Hepatocyte (in vitro differentiated cells): ENCODE measurements at regions not wholly inside any gene's neighbourhood (a gene's known extent, or its start where the extent isn't known, plus 50 kb on each side); places are given as distances from the start of the nearest gene placed in this dataset.

Experiments used
- DNase-seq: peaks from one replicate; pipeline ENCODE4 v3.0.0-alpha.2; 2016; ENCODE audit warnings: low spot score
- H2AFZ ChIP-seq: fragments of 200-600 bp; sonication (generic); 2 replicates; pipeline ENCODE4 v1.6.0; 2016; ENCODE audit warnings: antibody characterized with exemption, mild to moderate bottlenecking
- H3K27ac ChIP-seq: fragments of 200-600 bp; sonication (generic); 2 replicates; pipeline ENCODE4 v1.5.1; 2016; ENCODE audit warnings: mild to moderate bottlenecking
- H3K27me3 ChIP-seq: fragments of 200-600 bp; sonication (generic); 2 replicates; pipeline ENCODE4 v1.6.1; 2016
- H3K36me3 ChIP-seq: fragments of 200-600 bp; sonication (generic); replicated peaks from 2 replicates; pipeline ENCODE4 v1.5.1; 2016; ENCODE audit warnings: low read depth; ENCODE audit not compliant: insufficient read depth
- H3K4me1 ChIP-seq: fragments of 200-600 bp; sonication (generic); 2 replicates; pipeline ENCODE4 v1.5.1; 2016; ENCODE audit warnings: mild to moderate bottlenecking, moderate library complexity; ENCODE audit not compliant: insufficient read depth
- H3K4me2 ChIP-seq: fragments of 200-600 bp; sonication (generic); 2 replicates; pipeline ENCODE4 v1.6.0; 2016
- H3K4me3 ChIP-seq: fragments of 200-600 bp; sonication (generic); 2 replicates; pipeline ENCODE4 v1.5.1; 2016; ENCODE audit warnings: mild to moderate bottlenecking
- H3K79me2 ChIP-seq: fragments of 200-600 bp; sonication (generic); 2 replicates; pipeline ENCODE4 v1.6.0; 2017; ENCODE audit warnings: mild to moderate bottlenecking
- H3K9me2 ChIP-seq: fragments of 200-600 bp; sonication (generic); replicated peaks from 2 replicates; pipeline ENCODE4 v1.6.0; 2017; ENCODE audit warnings: mild to moderate bottlenecking; ENCODE audit not compliant: insufficient read depth
- H3K9me3 ChIP-seq: fragments of 200-600 bp; sonication (generic); 2 replicates; pipeline ENCODE4 v1.5.1; 2016; ENCODE audit warnings: low read depth, mild to moderate bottlenecking
- H4K20me1 ChIP-seq: fragments of 200-600 bp; sonication (generic); 2 replicates; pipeline ENCODE4 v1.6.0; 2016; ENCODE audit warnings: mild to moderate bottlenecking; ENCODE audit not compliant: insufficient read depth, poor library complexity, severe bottlenecking
- EZH2 ChIP-seq: fragments of 200-600 bp; sonication (generic); IDR thresholded peaks from 2 replicates; pipeline ENCODE4 v1.6.1; 2016; ENCODE audit warnings: antibody characterized with exemption, mild to moderate bottlenecking, borderline replicate concordance
- EZH2phosphoT487 ChIP-seq: fragments of 200-600 bp; sonication (generic); IDR thresholded peaks from one replicate; pipeline ENCODE4 v1.6.1; 2018; ENCODE audit warnings: antibody characterized with exemption, mild to moderate bottlenecking, low read depth, moderate library complexity; ENCODE audit not compliant: unreplicated experiment, severe bottlenecking
- WGBS: methylation state at CpG from one replicate; pipeline ENCODE4 v1.1.6; 2016; ENCODE audit warnings: low lambda C conversion rate; ENCODE audit errors: missing lambda C conversion rate; 5-methylcytosine and 5-hydroxymethylcytosine counted together
- TF ChIP-seq, protein P1 (sequence below): fragments of 200-600 bp; sonication (generic); IDR thresholded peaks from 2 replicates; pipeline ENCODE4 v1.5.1; 2016; ENCODE audit warnings: antibody characterized with exemption, mild to moderate bottlenecking; ENCODE audit not compliant: poor library complexity

DNA sequence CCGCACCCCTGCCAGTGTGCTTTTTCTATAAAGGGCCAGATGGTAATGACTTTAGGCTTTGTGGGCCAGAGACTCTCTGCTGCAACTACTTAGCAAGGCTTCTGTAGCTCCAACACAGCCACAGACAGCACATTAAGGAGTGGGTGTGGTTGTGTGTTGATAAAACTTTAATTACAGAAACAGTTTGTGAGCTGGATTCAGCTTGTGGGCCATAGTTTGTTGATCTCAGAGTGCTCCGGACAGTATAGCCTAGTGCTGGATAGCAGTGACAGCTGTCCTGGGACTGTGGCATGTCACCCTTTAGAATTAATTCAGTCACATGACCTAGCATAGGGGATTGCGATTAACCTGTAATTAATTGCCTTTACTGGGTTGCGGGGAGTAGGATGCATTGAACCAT, 109.7 kb downstream of the ZNF664 start:
- H3K9me2 ChIP-seq: no peaks in the 10 kb centered on the region
- WGBS: 92% methylated on average over 4 of the region's 4 CpGs

DNA sequence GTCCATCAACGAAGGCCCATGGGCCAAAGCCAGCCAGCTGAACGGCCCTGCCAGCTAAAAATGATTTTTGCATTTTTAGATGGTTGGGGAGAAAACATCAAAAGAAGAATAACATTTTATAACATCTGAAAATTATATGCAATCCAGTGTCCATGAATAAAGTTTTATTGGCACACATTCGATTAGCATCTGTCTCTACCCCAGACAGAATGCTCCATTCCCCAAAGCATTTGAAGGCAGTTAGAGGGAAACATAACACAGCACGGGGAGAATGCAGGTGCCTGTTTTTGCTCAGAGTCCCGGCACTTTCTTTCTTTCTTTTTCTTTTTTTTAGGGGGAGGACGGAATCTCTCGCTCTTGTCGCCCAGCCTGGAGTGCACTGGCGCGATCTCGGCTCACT, 110.7 kb downstream of the ZNF664 start:
- H3K79me2 ChIP-seq: no peaks in the 10 kb centered on the region
- no peaks in the 10 kb centered on the region for H4K20me1 ChIP-seq
- no peak overlapping the region for H2AFZ ChIP-seq
- no peak for DNase-seq
- no peaks in the 10 kb centered on the region for H3K36me3 ChIP-seq
- 85% methylated on average over 11 of the region's 11 CpGs for WGBS
- no peaks in the 10 kb centered on the region for H3K9me2 ChIP-seq
- H3K27ac ChIP-seq: no peak overlapping the region
- H3K4me3 ChIP-seq: no peak overlapping the region
- no peaks in the 10 kb centered on the region for H3K27me3 ChIP-seq
- no peaks in the 10 kb centered on the region for H3K9me3 ChIP-seq
- no peak overlapping the region for H3K4me2 ChIP-seq
- TF ChIP-seq EZH2phosphoT487 (no peak), EZH2 (no peak)
- TF ChIP-seq, protein P1, sequence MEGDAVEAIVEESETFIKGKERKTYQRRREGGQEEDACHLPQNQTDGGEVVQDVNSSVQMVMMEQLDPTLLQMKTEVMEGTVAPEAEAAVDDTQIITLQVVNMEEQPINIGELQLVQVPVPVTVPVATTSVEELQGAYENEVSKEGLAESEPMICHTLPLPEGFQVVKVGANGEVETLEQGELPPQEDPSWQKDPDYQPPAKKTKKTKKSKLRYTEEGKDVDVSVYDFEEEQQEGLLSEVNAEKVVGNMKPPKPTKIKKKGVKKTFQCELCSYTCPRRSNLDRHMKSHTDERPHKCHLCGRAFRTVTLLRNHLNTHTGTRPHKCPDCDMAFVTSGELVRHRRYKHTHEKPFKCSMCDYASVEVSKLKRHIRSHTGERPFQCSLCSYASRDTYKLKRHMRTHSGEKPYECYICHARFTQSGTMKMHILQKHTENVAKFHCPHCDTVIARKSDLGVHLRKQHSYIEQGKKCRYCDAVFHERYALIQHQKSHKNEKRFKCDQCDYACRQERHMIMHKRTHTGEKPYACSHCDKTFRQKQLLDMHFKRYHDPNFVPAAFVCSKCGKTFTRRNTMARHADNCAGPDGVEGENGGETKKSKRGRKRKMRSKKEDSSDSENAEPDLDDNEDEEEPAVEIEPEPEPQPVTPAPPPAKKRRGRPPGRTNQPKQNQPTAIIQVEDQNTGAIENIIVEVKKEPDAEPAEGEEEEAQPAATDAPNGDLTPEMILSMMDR: no peak
- peaks cover 8% of the 10 kb centered on the region for H3K4me1 ChIP-seq

More for the DNA sequence above, 109.7 kb downstream of the ZNF664 start:
- H2AFZ ChIP-seq: no peak overlapping the region
- H3K79me2 ChIP-seq: no peaks in the 10 kb centered on the region
- H3K9me3 ChIP-seq: no peaks in the 10 kb centered on the region
- no peak overlapping the region for H3K27ac ChIP-seq
- H3K4me1 ChIP-seq: peaks cover 5% of the 10 kb centered on the region
- H4K20me1 ChIP-seq: no peaks in the 10 kb centered on the region
- no peak overlapping the region for H3K4me2 ChIP-seq
- no peaks in the 10 kb centered on the region for H3K36me3 ChIP-seq
- TF ChIP-seq, protein P1: no peak
- no peak for TF ChIP-seq EZH2phosphoT487
- TF ChIP-seq EZH2: no peak
- no peak overlapping the region for H3K4me3 ChIP-seq
- DNase-seq: no peak
- H3K27me3 ChIP-seq: no peaks in the 10 kb centered on the region

DNA sequence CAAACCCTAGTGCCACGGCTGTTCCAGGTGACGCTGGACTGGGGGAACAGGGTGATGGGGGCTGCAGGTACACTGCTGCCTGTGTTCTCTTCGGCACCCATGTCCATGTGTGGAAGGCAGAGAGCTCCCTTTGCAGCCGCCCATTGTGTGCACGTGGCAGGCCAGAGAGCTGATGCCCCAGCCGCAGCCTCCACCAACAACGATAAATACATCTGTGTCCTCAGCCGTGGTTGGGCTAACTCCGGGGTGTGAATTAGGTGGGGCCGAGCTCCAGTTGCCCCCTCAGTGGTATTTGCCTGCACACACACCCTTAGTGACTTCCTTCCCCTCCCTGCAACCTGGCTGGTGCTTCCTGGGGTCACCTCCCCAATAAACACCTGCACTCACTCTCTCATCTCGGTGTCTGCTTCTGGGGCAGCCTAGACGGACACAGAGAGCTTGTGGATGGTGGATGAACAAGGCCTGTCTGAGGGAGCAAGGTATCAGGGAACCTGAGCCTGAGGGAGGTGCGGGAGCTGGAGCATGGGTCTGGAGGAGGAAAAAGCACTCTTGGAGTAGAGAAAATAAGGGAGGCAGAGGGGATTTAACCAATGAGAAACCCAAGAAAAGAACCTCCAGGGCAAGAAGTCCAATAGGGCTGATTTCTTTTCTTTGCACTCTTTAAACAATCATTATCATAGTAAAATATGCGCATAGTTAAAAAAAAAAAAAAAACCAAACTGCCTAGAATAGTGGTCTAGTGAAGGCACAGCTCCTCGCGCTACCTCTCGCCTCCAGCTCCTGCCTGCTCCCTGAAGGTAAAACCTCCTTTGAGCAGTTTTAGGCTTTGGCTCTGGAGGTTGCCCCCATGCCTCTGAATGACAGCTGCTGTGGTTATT, 112.6 kb downstream of the ZNF664 start:
- 91% methylated on average over 17 of the region's 17 CpGs for WGBS
- Histone ChIP-seq H3K9me2 (no peaks in the 10 kb centered on the region), H3K27me3 (no peaks in the 10 kb centered on the region), H3K36me3 (no peaks in the 10 kb centered on the region), H3K4me2 (no peak overlapping the region), H3K4me3 (no peak overlapping the region), H3K4me1 (peaks cover 13% of the 10 kb centered on the region), H4K20me1 (no peaks in the 10 kb centered on the region), H2AFZ (no peak overlapping the region), H3K9me3 (no peaks in the 10 kb centered on the region), H3K27ac (no peak overlapping the region), H3K79me2 (no peaks in the 10 kb centered on the region)
- DNase-seq: no peak
- TF ChIP-seq EZH2: no peak

DNA sequence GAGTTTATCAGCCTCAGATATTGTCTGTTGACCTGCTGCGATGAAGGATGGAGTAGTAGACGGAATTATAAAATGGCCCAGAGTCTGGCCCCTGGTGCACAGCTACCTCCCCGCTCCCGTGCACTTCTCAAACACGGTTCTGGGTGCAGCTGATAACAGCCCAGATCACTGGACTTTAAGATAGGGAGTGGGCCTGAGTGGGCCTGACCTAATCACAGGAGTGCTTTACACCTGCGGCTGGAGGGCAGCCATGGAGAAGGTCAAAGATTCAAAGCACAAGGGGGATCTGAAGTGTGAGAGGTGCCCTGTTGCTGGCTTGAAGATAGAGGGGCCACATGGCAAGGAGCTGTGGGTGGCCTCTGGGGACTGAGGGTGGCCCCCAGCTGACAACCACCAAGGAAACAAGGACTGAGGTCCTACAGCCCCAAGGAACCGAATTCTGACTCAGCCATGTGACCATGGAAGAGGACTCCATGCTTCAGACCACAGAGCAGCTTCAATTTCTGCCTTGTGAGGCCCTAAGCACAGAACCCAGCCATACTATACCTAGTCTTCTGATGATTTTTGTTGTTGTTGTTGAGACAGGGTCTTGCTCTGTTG, 113.4 kb downstream of the ZNF664 start:
- Histone ChIP-seq H2AFZ (no peak overlapping the region), H3K4me1 (peaks cover 13% of the 10 kb centered on the region), H3K4me3 (no peak overlapping the region), H3K27ac (peak overlapping the region; percentile 83), H3K4me2 (no peak overlapping the region), H4K20me1 (no peaks in the 10 kb centered on the region), H3K79me2 (no peaks in the 10 kb centered on the region), H3K9me2 (no peaks in the 10 kb centered on the region), H3K9me3 (no peaks in the 10 kb centered on the region), H3K36me3 (no peaks in the 10 kb centered on the region), H3K27me3 (no peaks in the 10 kb centered on the region)
- TF ChIP-seq, protein P1: no peak
- TF ChIP-seq EZH2 (no peak), EZH2phosphoT487 (no peak)
- 87% methylated on average over 7 of the region's 7 CpGs for WGBS
- no peak for DNase-seq
